HL-60 (cell line): ENCODE measurements at regions not wholly inside any gene's neighbourhood (a gene's known extent, or its start where the extent isn't known, plus 50 kb on each side); places are given as distances from the start of the nearest gene placed in this dataset.

Source experiments
- DNase-seq, 2 experiments: peaks; one replicate each; pipeline ENCODE4 v3.0.0-alpha.2; 2010 to 2020; ENCODE audit warnings: low read depth in 1 of 2, low spot score in 1 of 2
- H3K27ac ChIP-seq: fragments of 250-450 bp; sonication (Bioruptor Pico); replicated peaks from 2 replicates; pipeline ENCODE4 v1.5.1; 2020; ENCODE audit warnings: mild to moderate bottlenecking, moderate library complexity
- H3K27me3 ChIP-seq: fragments of 250-450 bp; sonication (Bioruptor Pico); 2 replicates; pipeline ENCODE4 v1.5.1; 2021; ENCODE audit warnings: mild to moderate bottlenecking, moderate library complexity; ENCODE audit not compliant: insufficient read depth, poor library complexity, severe bottlenecking
- H3K4me3 ChIP-seq: replicated peaks from 2 replicates; pipeline ENCODE4 v1.5.1; 2011; ENCODE audit warnings: mild to moderate bottlenecking, control low read depth, low read length; ENCODE audit not compliant: insufficient read depth
- CTCF ChIP-seq: IDR thresholded peaks from one replicate; pipeline ENCODE4 v1.5.1; 2011; ENCODE audit warnings: low read length, control low read depth, inconsistent platforms; ENCODE audit not compliant: insufficient read depth
- GABPA ChIP-seq: IDR thresholded peaks from 2 replicates; pipeline ENCODE4 v1.6.1; 2012; ENCODE audit warnings: low read depth
- POLR2AphosphoS5 ChIP-seq: IDR thresholded peaks from 2 replicates; pipeline ENCODE4 v1.6.1; 2012; ENCODE audit warnings: low read depth
- REST ChIP-seq: IDR thresholded peaks from 2 replicates; pipeline ENCODE4 v1.6.1; 2012; ENCODE audit warnings: low read depth; ENCODE audit not compliant: insufficient replicate concordance
- SPI1 ChIP-seq: IDR thresholded peaks from 2 replicates; pipeline ENCODE4 v1.6.1; 2012; ENCODE audit warnings: low read depth, mild to moderate bottlenecking, borderline replicate concordance

DNA sequence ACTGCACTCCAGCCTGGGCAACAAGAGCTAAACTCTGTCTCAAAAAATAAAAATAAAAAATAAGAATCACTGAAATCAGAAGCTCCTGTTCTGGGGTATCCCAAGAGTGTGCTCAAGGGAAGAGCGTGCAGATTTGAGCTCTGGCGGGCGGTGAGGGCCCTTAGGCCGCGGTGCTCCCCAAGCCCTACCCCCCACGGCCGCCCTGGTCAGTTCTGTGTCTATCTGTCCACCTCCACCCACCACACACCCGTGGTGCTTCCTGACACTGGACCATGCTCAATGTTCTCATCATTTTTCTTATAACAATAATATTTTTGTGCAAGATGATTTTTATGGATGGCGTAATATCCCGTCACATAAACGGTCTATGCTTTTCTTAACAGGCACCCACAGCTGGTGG lies 71.1 kb downstream of the RTL6 start:
- TF ChIP-seq REST (no peak), GABPA (no peak), CTCF (no peak), SPI1 (no peak), POLR2AphosphoS5 (no peak)

DNA sequence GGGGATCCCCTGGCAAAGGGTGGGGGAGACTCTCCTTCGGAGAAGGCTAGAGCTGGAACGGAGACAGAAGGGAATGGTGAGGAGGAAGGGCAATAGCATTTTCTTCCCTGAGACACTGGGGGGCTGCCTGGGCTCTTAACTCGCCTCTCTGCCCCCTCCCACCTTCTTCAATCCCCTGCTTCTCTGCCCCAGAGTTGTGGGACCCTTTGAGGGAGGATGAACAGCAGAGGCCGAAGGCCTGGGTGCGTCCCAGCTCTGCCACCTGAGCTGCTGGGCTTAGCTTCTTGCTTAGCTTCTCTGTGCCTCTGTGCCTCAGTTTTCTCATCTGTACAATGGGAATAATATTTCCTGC lies 72.4 kb downstream of the RTL6 start:
- no peak overlapping the region for H3K27ac ChIP-seq
- TF ChIP-seq POLR2AphosphoS5 (no peak), CTCF (no peak), GABPA (no peak), SPI1 (no peak)
- DNase-seq, result no peak
- H3K27me3 ChIP-seq, result no peaks in the 10 kb centered on the region
- no peak overlapping the region for H3K4me3 ChIP-seq

More for the DNA sequence above, 71.1 kb downstream of the RTL6 start:
- no peak for DNase-seq
- no peak overlapping the region for H3K27ac ChIP-seq
- no peak overlapping the region for H3K4me3 ChIP-seq
- H3K27me3 ChIP-seq, result no peaks in the 10 kb centered on the region

DNA sequence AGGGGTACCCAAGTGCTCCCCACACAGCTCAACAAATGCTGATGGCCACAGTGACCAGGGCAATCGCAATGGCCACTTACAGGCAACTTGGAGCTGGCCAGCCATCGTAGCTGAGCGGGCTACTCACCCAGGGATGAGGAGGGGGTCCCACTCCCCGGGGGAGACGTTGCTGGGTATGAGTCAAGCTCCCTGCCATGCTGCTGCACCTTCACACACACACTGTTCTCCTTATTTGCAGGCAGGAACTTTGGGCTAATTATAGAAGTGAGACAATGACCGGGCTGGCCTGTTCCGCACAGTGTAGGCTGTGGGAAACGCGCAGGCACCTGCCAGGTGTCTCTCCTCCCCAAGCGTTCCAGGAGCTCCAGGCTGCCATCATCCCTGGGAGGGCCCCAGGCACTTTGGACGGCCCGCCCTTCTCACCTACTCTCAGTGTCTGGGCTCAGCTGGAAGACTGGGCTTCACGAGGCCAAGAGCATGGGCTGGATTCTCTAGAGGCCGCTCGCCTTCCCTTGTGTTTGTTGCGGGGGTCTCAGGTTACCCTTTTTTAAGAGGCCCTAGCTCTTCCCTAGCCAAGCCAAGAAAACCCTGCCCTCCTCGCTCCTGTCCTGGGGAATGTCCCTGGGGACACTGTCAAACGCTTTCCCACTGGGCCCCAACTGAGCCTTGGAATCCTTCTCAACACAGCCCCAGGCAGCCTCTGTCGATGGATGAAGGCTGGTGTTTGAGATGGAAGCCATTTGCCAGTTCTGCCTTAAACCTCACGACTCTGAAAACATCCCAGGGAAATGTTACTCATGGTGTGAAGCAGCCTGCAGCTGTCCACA lies 73.0 kb downstream of the RTL6 start:
- H3K4me3 ChIP-seq, result no peak overlapping the region
- no peak overlapping the region for H3K27ac ChIP-seq
- TF ChIP-seq SPI1 (no peak), REST (no peak), CTCF (no peak), POLR2AphosphoS5 (no peak)
- no peak for DNase-seq
- H3K27me3 ChIP-seq, result no peaks in the 10 kb centered on the region

- Histone ChIP-seq H3K27ac (no peak overlapping the region), H3K4me3 (no peak overlapping the region), H3K27me3 (no peaks in the 10 kb centered on the region)
- no peak for TF ChIP-seq SPI1
- no peak for TF ChIP-seq POLR2AphosphoS5
- no peak for TF ChIP-seq REST
- no peak for TF ChIP-seq CTCF
- no peak for TF ChIP-seq GABPA
- DNase-seq, result no peak
Measured at GRCh38 chr22:44424359-44424682, 73.7 kb downstream of the RTL6 start.
